GM12865 (cell line): ENCODE measurements at regions not wholly inside any gene's neighbourhood (a gene's known extent, or its start where the extent isn't known, plus 50 kb on each side); places are given as distances from the start of the nearest gene placed in this dataset.

Experiments used
- DNase-seq: peaks from one replicate; pipeline ENCODE4 v3.0.0; 2010; ENCODE audit warnings: low read depth
- H3K4me3 ChIP-seq: 2 replicates; pipeline ENCODE4 v1.5.1; 2011; ENCODE audit warnings: mild to moderate bottlenecking, low read depth, low read length, control low read depth
- CTCF ChIP-seq: IDR thresholded peaks from 2 replicates; pipeline ENCODE4 v1.5.1; 2011; ENCODE audit warnings: low read length, control low read depth, low read depth, inconsistent platforms; ENCODE audit not compliant: insufficient read depth; ENCODE audit errors: missing control alignments

DNA sequence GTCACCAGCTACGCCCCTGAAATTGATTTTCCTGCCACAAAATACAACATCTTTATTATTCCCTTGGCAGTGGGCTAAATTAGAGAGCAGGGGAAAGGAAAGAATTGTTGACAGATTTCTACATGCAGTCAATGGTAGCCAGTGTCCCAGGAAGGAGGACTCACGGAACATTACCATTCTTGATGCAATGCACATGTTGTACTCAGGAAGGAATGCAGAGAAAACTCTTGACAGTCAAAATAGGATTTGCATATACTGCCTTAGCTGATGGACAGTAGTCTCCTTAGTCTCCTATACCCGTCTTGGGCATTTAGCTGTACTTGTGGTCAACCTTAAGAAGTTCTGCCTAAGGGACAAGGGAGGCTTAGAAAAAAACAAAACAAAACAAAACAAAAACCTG lies 158.0 kb upstream of the GYPA start:
- TF ChIP-seq CTCF: no peak
- DNase-seq: no peak
- H3K4me3 ChIP-seq: no peak overlapping the region

DNA sequence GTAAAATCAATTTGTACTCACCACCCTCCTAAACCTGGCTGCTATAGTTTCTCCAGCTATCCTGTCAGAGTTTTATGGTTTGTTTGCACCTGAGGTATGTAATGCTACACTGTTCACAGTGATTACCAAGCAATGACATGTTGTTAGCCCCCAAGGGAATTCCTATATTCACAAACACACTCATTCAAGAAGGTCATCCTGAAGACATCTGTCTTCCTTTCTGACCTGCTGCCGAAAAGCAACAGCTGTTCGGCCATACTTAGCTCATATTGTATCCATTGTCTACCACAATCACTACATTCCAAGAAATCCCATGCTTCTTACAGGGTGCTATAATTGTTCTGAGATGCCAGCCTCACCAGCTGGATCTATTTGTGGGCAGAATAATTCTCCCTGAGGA lies 160.1 kb upstream of the GYPA start:
- no peak for DNase-seq
- H3K4me3 ChIP-seq: no peak overlapping the region
- no peak for TF ChIP-seq CTCF

DNA sequence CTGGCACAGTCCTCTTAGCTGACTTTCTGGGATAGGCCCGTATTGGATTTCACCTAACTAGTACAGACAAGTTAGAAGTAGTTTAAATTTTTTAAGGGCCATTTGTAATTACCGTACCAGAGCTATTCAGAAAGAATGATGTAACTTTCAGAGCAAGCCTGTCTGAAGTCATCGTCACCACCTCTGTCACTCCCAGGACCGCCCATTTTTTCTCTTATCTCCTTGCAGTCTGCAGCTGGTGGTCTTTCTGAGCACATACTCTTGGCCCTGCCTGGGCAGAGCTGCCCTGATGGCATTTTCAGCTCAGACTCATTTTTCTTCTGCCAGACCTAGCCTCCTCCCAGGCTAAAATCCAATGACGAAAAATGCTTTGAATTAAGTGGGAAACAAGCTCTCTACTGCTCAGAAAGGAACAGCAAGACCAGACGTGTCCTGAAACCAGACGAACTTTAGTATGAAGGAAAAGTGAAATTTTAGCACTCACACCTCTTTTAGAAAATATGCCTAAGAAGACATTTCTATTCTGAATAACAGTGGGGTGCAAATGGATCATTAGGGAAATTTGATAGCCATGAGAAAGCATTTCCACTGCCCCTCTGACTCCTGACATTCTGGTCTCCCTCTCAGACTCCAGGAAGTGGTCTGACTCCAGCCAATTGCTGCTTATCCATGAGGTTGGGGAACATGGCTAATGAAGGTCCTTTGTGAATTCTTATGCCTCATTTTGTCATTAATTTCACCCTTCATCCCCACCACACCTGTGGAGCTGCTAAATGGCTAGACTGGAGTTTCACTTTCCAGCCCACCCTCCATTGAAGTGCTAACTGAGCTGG lies 162.4 kb upstream of the GYPA start:
- no peak overlapping the region for H3K4me3 ChIP-seq
- DNase-seq: no peak
- TF ChIP-seq CTCF: no peak

GRCh38 chr4:144304025-144304424 lies 163.5 kb upstream of the GYPA start:
- no peak for TF ChIP-seq CTCF
- no peak for DNase-seq
- H3K4me3 ChIP-seq: no peak overlapping the region

GRCh38 chr4:144310535-144310934 lies 170.0 kb upstream of the GYPA start:
- DNase-seq: no peak
- no peak overlapping the region for H3K4me3 ChIP-seq
- TF ChIP-seq CTCF: no peak

DNA sequence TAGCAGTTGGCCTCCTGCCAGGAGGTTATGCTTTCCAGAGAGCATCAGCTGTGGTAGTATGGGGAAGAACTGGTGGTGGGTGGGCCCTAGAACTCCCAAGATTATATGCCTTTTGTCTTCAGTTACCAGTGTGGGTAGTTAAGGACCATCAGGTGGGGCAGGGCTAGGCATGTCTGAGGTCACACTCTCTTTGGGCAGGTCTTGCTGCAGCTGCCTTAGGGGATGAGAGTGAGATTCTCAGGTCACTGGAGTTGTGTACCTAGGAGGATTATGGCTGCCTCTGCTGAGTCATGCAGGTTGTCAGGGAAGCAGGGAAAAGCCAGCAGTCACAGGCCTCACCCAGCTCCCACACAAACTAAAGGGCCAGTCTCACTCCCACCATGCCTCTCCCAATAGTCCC lies 172.9 kb upstream of the GYPA start:
- DNase-seq: no peak
- no peak for TF ChIP-seq CTCF
- H3K4me3 ChIP-seq: no peak overlapping the region

DNA sequence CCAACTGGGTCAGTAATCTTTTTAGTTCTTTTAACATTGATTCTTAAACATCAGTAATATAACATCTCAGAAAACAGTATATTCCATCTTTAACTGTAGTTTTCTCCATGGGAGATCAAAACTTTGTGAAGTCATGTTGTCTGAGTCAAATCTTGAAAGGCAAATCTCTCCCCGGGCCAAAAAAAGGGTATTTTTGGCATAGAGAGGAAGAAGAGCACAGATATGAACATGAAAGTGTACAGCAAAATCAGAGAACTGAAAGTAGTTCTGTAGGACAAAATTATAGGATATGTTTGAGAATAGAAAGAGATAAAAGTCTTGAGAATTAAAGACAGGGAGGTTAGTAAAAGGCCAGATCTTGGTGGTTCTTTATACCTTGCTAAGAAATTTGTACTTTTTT lies 176.4 kb upstream of the GYPA start:
- no peak for TF ChIP-seq CTCF
- peak; percentile 57 for DNase-seq
- no peak overlapping the region for H3K4me3 ChIP-seq
